ENCODE measurements at regions not wholly inside any gene's neighbourhood (a gene's known extent, or its start where the extent isn't known, plus 50 kb on each side); places are given as distances from the start of the nearest gene placed in this dataset.

DNA sequence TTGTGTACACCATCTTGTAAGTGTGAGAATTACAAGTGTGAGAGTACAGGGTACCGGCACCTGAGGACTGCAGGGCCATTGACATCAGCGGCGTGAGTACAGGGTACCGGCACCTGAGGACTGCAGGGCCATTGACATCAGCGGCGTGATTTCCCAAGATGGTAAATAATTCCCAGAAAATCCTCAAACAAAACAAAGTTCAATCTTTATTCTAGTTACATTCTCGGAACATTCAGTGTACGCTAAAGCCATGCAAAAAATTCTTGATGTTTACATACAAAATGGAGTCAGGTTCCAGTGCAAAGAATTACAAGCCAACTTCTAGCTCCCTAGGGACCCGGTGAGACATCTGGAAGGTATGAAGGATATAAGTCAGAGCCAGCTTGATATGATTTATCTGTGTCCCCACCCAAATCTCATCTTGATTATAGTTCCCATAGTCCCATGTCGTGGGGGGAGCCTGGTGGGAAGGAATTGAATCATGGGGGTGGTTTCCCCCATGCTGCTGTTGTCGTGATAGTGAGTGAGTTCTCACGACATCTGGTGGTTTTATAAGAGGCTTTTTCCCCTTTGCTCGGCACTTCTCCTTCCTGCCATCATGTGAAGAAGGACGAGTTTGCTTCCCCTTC lies 172.7 kb downstream of the TTLL2 start (continued):
- TF ChIP-seq POGK (CRISPR knock-in tag; conservative IDR thresholded peaks at IDR 0.05) (peak; percentile 42; the same call in 1 of the 2 replicates), PLSCR1 (CRISPR knock-in tag; IDR thresholded peaks at IDR 0.05; ENCODE audit: borderline replicate concordance) (no peak), ZNF644 (CRISPR knock-in tag; IDR thresholded peaks at IDR 0.05; ENCODE audit: low read depth) (peak; percentile 47; the same call in 1 of the 2 replicates), MYNN (CRISPR knock-in tag; IDR thresholded peaks at IDR 0.05; ENCODE audit: low read depth) (no peak), ZNF441 (CRISPR knock-in tag; IDR thresholded peaks at IDR 0.05; ENCODE audit: borderline replicate concordance) (no peak), RCOR2 (CRISPR knock-in tag; IDR thresholded peaks at IDR 0.05) (peak; percentile 64), RFX5 (IDR thresholded peaks at IDR 0.05; ENCODE audit: low read depth, low read length) (no peak), CEBPB (IDR thresholded peaks at IDR 0.05; ENCODE audit: borderline replicate concordance, low read depth, low read length) (peak; percentile 75; the same call in 1 of the 2 replicates), ZNF850 (CRISPR knock-in tag; conservative IDR thresholded peaks at IDR 0.05) (no peak), EHMT2 (IDR thresholded peaks at IDR 0.05; ENCODE audit: borderline replicate concordance, low read depth, low read length) (0 out of 2 replicates have a peak, but pooled peaks have one; percentile 40), ZNF7 (CRISPR knock-in tag; IDR thresholded peaks at IDR 0.05) (no peak), ARID3A (IDR thresholded peaks at IDR 0.05; ENCODE audit: low read depth, low read length) (peak; percentile 69; the same call in 1 of the 2 replicates), BCLAF1 (IDR thresholded peaks at IDR 0.05) (no peak), ZNF225 (CRISPR knock-in tag; IDR thresholded peaks at IDR 0.05) (no peak), TARDBP (CRISPR knock-in tag; IDR thresholded peaks at IDR 0.05) (0 out of 2 replicates have a peak, but pooled peaks have one; percentile 34)
- TF ChIP-seq, protein P1, sequence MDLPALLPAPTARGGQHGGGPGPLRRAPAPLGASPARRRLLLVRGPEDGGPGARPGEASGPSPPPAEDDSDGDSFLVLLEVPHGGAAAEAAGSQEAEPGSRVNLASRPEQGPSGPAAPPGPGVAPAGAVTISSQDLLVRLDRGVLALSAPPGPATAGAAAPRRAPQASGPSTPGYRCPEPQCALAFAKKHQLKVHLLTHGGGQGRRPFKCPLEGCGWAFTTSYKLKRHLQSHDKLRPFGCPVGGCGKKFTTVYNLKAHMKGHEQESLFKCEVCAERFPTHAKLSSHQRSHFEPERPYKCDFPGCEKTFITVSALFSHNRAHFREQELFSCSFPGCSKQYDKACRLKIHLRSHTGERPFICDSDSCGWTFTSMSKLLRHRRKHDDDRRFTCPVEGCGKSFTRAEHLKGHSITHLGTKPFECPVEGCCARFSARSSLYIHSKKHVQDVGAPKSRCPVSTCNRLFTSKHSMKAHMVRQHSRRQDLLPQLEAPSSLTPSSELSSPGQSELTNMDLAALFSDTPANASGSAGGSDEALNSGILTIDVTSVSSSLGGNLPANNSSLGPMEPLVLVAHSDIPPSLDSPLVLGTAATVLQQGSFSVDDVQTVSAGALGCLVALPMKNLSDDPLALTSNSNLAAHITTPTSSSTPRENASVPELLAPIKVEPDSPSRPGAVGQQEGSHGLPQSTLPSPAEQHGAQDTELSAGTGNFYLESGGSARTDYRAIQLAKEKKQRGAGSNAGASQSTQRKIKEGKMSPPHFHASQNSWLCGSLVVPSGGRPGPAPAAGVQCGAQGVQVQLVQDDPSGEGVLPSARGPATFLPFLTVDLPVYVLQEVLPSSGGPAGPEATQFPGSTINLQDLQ (CRISPR knock-in tag; IDR thresholded peaks at IDR 0.05) = no peak
